CD8-positive, alpha-beta memory T cell (primary cell): ENCODE measurements at regions not wholly inside any gene's neighbourhood (a gene's known extent, or its start where the extent isn't known, plus 50 kb on each side); places are given as distances from the start of the nearest gene placed in this dataset.

Experiments used
- CTCF ChIA-PET: fragments of 350-600 bp; sonication (Branson Sonifier 250); formaldehyde crosslinking; loops from one replicate; lab custom pipeline; 2021; ENCODE audit warnings: antibody characterized with exemption; lab: Charles Lee
- POLR2A ChIA-PET: fragments of 350-600 bp; sonication (Branson Sonifier 250); formaldehyde crosslinking; loops from one replicate; lab custom pipeline; 2021; ENCODE audit warnings: antibody characterized with exemption; lab: Charles Lee
- DNase-seq, 5 donors: peaks; one replicate each; pipeline versions ENCODE4 v3.0.0 to v3.0.0-alpha.2; 2020 to 2022; ENCODE audit warnings: mixed read lengths in 1 of 5
- H3K27ac ChIP-seq: one replicate; pipeline ENCODE4 v1.7.0; 2013; ENCODE audit warnings: low read depth, mild to moderate bottlenecking, low read length, moderate library complexity
- H3K27me3 ChIP-seq: 2 replicates; pipeline ENCODE4 v1.7.0; 2013; ENCODE audit warnings: low read length, mild to moderate bottlenecking; ENCODE audit not compliant: insufficient read depth, poor library complexity, severe bottlenecking
- H3K36me3 ChIP-seq: 2 replicates; pipeline ENCODE4 v1.7.0; 2013; ENCODE audit warnings: mild to moderate bottlenecking, low read length, moderate library complexity; ENCODE audit not compliant: insufficient read depth
- H3K4me1 ChIP-seq: 2 replicates; pipeline ENCODE4 v1.7.0; 2013; ENCODE audit warnings: mild to moderate bottlenecking, low read length, moderate library complexity; ENCODE audit not compliant: insufficient read depth
- H3K4me3 ChIP-seq: 2 replicates; pipeline ENCODE4 v1.7.0; 2013; ENCODE audit warnings: mild to moderate bottlenecking, low read length
- H3K9me3 ChIP-seq: 2 replicates; pipeline ENCODE4 v1.7.0; 2013; ENCODE audit warnings: mild to moderate bottlenecking, low read length
- H3K27ac Mint-ChIP-seq, 8 donors: one replicate each; pipeline ENCODE4 v1.8.0; 2020 to 2021; ENCODE audit warnings: mixed read lengths in 8 of 8, mild to moderate bottlenecking in 6 of 8, inconsistent platforms in 3 of 8, moderate library complexity in 3 of 8
- H3K27me3 Mint-ChIP-seq, 2 donors: one replicate each; pipeline ENCODE4 v1.8.0; 2020 to 2021; ENCODE audit warnings: mixed read lengths in 2 of 2, mild to moderate bottlenecking in 1 of 2, moderate library complexity in 1 of 2
- H3K36me3 Mint-ChIP-seq, 3 donors: one replicate each; pipeline ENCODE4 v1.8.0; 2020 to 2021; ENCODE audit warnings: mixed read lengths in 3 of 3, inconsistent platforms in 1 of 3, mild to moderate bottlenecking in 1 of 3
- H3K4me1 Mint-ChIP-seq, 3 donors: one replicate each; pipeline ENCODE4 v1.8.0; 2020 to 2021; ENCODE audit warnings: mixed read lengths in 3 of 3, inconsistent platforms in 1 of 3, mild to moderate bottlenecking in 1 of 3
- H3K4me3 Mint-ChIP-seq, 7 donors: one replicate each; pipeline ENCODE4 v1.8.0; 2020 to 2021; ENCODE audit warnings: mixed read lengths in 7 of 7, mild to moderate bottlenecking in 6 of 7, moderate library complexity in 4 of 7, inconsistent platforms in 2 of 7
- H3K9me3 Mint-ChIP-seq, 5 donors: one replicate each; pipeline ENCODE4 v1.8.0; 2020 to 2022; ENCODE audit warnings: mixed read lengths in 5 of 5, mild to moderate bottlenecking in 3 of 5, moderate library complexity in 2 of 5, inconsistent platforms in 1 of 5

DNA sequence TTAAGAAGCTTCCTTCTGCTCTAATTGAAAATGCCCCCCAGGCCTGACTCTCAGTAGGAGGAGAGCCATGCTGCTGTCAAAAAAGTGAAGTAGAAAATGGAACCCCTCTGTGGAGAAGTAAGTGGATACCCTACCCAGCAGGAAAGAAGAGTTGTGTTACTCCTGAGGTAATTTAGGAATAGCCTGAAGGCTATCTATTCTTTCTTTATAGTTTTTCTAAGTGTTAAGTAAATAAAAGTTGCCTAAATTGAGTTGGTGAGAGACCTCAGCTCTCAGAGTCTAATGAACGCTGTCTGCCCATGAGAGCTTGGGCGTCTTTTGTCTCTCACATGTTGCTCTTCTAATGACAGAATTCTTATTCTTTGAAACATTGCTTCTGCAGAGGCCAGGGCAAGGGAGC lies 116.2 kb downstream of the NSUN3 start:
- H3K27ac ChIP-seq, result no peak overlapping the region
- H3K36me3 ChIP-seq, result no peaks in the 10 kb centered on the region
- H3K9me3 Mint-ChIP-seq, result no peaks in the 10 kb centered on the region
- H3K4me1 ChIP-seq, result no peaks in the 10 kb centered on the region
- H3K9me3 ChIP-seq, result no peaks in the 10 kb centered on the region
- H3K27ac Mint-ChIP-seq, result no peak overlapping the region
- H3K4me3 ChIP-seq, result no peak overlapping the region
- no peaks in the 10 kb centered on the region for H3K27me3 ChIP-seq
- ChIA-PET CTCF (no interaction called here), POLR2A (no interaction called here)
- no peak for DNase-seq
- H3K4me3 Mint-ChIP-seq, result no peak overlapping the region
- H3K4me1 Mint-ChIP-seq, result peaks cover 0 to 6% (median 0%) of the 10 kb centered on the region in 3 donors
- peaks cover 2 to 7% of the 10 kb centered on the region in 2 donors for H3K27me3 Mint-ChIP-seq
- H3K36me3 Mint-ChIP-seq, result no peaks in the 10 kb centered on the region

DNA sequence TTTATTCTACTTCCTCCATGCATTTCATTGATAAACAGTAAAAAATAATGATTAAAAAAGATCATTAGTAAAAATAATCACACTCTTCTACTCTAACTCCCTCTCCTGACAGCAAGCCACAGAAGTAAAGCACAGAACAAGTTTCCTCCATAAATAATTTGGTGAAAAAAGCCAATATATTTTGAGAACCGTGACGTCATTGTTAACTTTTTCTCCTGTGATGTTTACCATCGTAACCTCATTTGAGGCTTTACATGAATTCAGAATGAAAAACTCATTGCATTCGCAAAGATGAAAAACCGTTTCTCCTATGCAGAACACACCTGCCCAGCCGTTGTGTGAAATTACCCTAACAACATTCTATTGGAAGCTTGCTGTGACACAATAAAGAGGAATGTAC lies 120.7 kb downstream of the NSUN3 start:
- Mint-ChIP-seq H3K27me3 (peaks cover 2 to 3% of the 10 kb centered on the region in 2 donors), H3K4me3 (no peak overlapping the region), H3K4me1 (no peaks in the 10 kb centered on the region), H3K9me3 (peaks cover 0 to 4% (median 0%) of the 10 kb centered on the region in 5 donors), H3K27ac (no peak overlapping the region), H3K36me3 (no peaks in the 10 kb centered on the region)
- CTCF ChIA-PET, result no interaction called here
- Histone ChIP-seq H3K4me3 (no peak overlapping the region), H3K36me3 (no peaks in the 10 kb centered on the region), H3K27me3 (no peaks in the 10 kb centered on the region), H3K4me1 (no peaks in the 10 kb centered on the region), H3K27ac (no peak overlapping the region), H3K9me3 (no peaks in the 10 kb centered on the region)
- POLR2A ChIA-PET, result no interaction called here
- no peak for DNase-seq

DNA sequence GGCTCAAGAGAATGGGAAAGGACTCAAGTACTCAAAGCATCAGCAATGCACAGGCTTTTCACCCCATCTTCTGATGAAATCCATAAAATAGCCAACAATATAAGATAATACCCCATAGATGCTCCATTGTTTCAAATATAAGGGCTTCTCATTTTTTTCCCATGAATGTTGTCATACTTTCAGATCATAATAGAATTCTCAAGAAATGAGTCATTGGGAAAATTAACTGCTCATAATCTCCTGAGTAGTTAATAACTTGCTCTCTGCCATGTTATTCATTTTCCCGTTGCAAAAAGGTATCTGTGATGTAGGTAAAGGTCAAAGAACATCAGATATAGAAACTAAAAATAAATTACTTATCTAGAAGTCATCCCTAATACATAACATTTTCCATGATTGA lies 121.9 kb downstream of the NSUN3 start:
- Histone ChIP-seq H3K36me3 (no peaks in the 10 kb centered on the region), H3K9me3 (no peaks in the 10 kb centered on the region), H3K27me3 (no peaks in the 10 kb centered on the region), H3K4me1 (no peaks in the 10 kb centered on the region), H3K4me3 (no peak overlapping the region), H3K27ac (no peak overlapping the region)
- Mint-ChIP-seq H3K9me3 (peaks cover 0 to 5% (median 0%) of the 10 kb centered on the region in 5 donors), H3K27me3 (peaks cover 0 to 2% of the 10 kb centered on the region in 2 donors), H3K4me3 (no peak overlapping the region), H3K27ac (no peak overlapping the region), H3K36me3 (no peaks in the 10 kb centered on the region), H3K4me1 (no peaks in the 10 kb centered on the region)
- POLR2A ChIA-PET, result no interaction called here
- DNase-seq, result no peak
- CTCF ChIA-PET, result no interaction called here

DNA sequence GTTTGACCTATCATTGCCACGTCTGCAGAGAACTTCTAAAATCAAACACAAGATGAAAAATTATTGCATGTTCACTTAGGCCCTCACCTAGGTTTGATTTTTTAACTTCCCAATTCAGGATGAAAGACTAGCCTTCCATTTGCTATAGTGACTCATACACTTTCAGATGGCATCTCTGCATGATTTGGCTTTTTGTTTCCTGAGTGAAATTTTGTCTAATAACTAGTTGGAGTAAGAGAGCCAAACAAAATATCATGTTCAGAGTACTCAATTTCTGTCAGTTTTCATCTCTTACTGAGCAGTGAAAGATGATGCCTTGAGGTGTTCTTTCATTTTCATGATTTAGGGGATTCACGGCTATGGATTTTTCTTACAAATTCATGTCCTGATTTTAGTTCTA lies 122.9 kb downstream of the NSUN3 start:
- Mint-ChIP-seq H3K4me1 (no peaks in the 10 kb centered on the region), H3K36me3 (no peaks in the 10 kb centered on the region), H3K4me3 (no peak overlapping the region), H3K27ac (no peak overlapping the region), H3K27me3 (peaks cover 0 to 4% of the 10 kb centered on the region in 2 donors), H3K9me3 (peaks cover 0 to 5% (median 0%) of the 10 kb centered on the region in 5 donors)
- no peaks in the 10 kb centered on the region for H3K27me3 ChIP-seq
- no peak overlapping the region for H3K4me3 ChIP-seq
- CTCF ChIA-PET, result no interaction called here
- no peaks in the 10 kb centered on the region for H3K9me3 ChIP-seq
- no peak overlapping the region for H3K27ac ChIP-seq
- H3K4me1 ChIP-seq, result no peaks in the 10 kb centered on the region
- no peaks in the 10 kb centered on the region for H3K36me3 ChIP-seq
- no peak for DNase-seq
- POLR2A ChIA-PET, result no interaction called here

DNA sequence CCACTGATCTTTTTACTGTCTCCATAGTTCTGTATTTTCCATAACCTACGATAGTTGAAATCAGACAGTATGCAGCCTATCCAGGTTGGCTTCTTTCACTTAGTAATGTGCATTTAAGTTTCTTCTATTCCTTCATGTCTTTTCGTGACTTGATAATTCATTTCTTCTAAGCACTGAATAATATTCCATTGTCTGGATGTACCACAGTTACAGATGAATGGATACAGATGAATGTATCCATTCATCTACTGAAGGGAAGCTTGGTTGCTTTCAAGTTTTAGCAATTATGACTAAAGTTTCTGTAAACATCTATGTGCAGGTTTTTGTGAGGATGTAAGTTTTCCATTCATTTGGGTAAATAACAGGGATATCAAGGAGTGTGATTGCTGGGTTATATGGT lies 124.8 kb downstream of the NSUN3 start:
- POLR2A ChIA-PET, result no interaction called here
- Histone ChIP-seq H3K27me3 (no peaks in the 10 kb centered on the region), H3K27ac (no peak overlapping the region), H3K4me3 (no peak overlapping the region), H3K4me1 (no peaks in the 10 kb centered on the region), H3K36me3 (no peaks in the 10 kb centered on the region), H3K9me3 (no peaks in the 10 kb centered on the region)
- Mint-ChIP-seq H3K27me3 (peaks cover 0 to 6% of the 10 kb centered on the region in 2 donors), H3K27ac (no peak overlapping the region), H3K4me3 (no peak overlapping the region), H3K36me3 (no peaks in the 10 kb centered on the region), H3K9me3 (peaks cover 0 to 7% (median 0%) of the 10 kb centered on the region in 5 donors), H3K4me1 (no peaks in the 10 kb centered on the region)
- CTCF ChIA-PET, result no interaction called here
- no peak for DNase-seq

DNA sequence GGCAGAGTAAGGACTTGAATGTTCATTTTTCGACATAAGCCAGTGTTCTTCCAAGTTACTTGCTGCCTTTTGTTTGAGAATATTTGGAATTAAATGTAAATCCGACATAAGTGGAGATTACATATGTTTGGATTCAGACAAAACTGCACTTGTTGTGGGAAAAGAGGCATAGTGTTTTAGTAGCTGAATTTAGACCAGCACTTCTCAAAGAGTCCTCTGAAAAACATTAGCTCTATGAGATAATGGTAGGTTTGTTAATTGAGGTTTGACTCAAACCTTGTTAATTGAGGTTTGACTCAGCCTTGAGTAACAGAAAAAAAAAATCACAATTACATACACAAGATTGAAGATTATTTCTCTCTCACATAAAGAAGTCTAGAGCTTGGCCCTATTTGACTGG lies 132.5 kb downstream of the NSUN3 start:
- no peak overlapping the region for H3K27ac Mint-ChIP-seq
- H3K36me3 ChIP-seq, result no peaks in the 10 kb centered on the region
- H3K4me3 ChIP-seq, result no peak overlapping the region
- no peaks in the 10 kb centered on the region for H3K4me1 Mint-ChIP-seq
- no peak for DNase-seq
- ChIA-PET CTCF (no interaction called here), POLR2A (no interaction called here)
- H3K4me3 Mint-ChIP-seq, result no peak overlapping the region
- H3K9me3 Mint-ChIP-seq, result peaks cover 0 to 11% (median 1%) of the 10 kb centered on the region in 5 donors
- H3K27ac ChIP-seq, result no peak overlapping the region
- H3K36me3 Mint-ChIP-seq, result no peaks in the 10 kb centered on the region
- peaks cover 4% of the 10 kb centered on the region in 2 donors for H3K27me3 Mint-ChIP-seq
- no peaks in the 10 kb centered on the region for H3K9me3 ChIP-seq
- no peaks in the 10 kb centered on the region for H3K27me3 ChIP-seq
- no peaks in the 10 kb centered on the region for H3K4me1 ChIP-seq

DNA sequence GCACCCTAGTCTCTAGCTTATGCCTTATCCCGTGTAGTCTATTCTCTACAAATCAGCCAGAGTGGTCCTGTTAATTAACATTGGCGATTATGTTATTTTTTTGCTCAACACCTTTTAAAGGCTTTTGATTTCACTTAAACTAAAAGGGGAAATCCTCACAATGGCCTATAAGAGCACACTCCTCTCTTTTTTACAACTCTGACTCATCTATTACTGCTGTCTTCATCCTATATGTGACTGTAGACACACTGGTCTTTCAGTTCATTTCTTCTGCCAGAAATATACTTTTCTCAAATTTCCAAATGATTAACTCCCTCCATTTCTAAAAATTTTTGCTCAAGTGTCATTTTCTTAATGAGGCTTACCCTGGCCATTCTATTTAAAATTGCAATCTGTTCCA lies 143.4 kb downstream of the NSUN3 start:
- Histone ChIP-seq H3K36me3 (no peaks in the 10 kb centered on the region), H3K4me3 (no peak overlapping the region), H3K27ac (no peak overlapping the region), H3K27me3 (no peaks in the 10 kb centered on the region), H3K9me3 (no peaks in the 10 kb centered on the region), H3K4me1 (no peaks in the 10 kb centered on the region)
- ChIA-PET POLR2A (no interaction called here), CTCF (no interaction called here)
- Mint-ChIP-seq H3K4me3 (no peak overlapping the region), H3K27ac (no peak overlapping the region), H3K4me1 (no peaks in the 10 kb centered on the region), H3K9me3 (peaks cover 0 to 1% (median 0%) of the 10 kb centered on the region in 5 donors), H3K36me3 (no peaks in the 10 kb centered on the region), H3K27me3 (peaks cover 0 to 14% of the 10 kb centered on the region in 2 donors)
- DNase-seq, result no peak

DNA sequence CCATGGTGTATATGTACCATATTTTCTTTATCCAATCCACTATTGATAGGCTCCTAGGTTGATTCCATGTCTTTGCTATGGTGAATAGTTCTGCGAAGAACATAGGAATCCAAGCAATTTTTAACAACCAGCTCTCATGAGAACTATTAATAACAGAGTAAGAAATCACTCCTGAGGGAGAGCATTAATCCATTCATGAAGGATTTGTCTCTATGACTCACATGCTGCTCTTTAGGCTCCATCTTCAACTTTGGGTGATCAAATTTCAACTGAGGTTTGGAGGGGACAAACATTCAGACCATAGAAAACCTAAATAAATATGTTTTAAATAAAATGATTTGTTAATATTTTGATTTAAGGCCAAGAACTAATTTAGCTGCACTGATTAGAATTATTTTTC lies 147.4 kb downstream of the NSUN3 start:
- Mint-ChIP-seq H3K36me3 (no peaks in the 10 kb centered on the region), H3K4me3 (no peak overlapping the region), H3K9me3 (peaks cover 0 to 3% (median 0%) of the 10 kb centered on the region in 5 donors), H3K4me1 (no peaks in the 10 kb centered on the region), H3K27me3 (no peaks in the 10 kb centered on the region), H3K27ac (no peak overlapping the region)
- Histone ChIP-seq H3K4me3 (no peak overlapping the region), H3K36me3 (no peaks in the 10 kb centered on the region), H3K9me3 (no peaks in the 10 kb centered on the region), H3K27ac (no peak overlapping the region), H3K4me1 (no peaks in the 10 kb centered on the region), H3K27me3 (no peaks in the 10 kb centered on the region)
- POLR2A ChIA-PET, result no interaction called here
- CTCF ChIA-PET, result no interaction called here
- no peak for DNase-seq

DNA sequence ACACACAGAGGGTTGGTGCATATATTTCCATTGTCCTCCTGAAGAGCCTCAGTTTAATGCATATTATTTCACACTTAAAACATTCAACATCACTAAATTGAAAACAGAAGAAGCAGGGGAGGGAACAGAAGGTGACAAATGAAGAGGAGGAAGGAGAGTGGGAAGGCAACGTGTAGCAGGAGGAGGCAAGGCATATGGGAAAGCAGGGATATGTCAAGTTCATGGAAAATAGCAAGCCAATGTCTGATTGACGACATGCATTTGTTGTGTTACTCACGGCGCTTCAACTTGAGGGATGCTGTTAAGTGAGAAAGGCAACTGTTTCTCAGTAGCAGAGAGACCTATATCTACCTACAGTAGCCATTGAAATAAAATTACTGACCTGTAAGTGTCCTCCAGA lies 154.5 kb downstream of the NSUN3 start:
- DNase-seq, result no peak
- POLR2A ChIA-PET, result no interaction called here

More for the DNA sequence above, 154.5 kb downstream of the NSUN3 start:
- H3K27me3 Mint-ChIP-seq, result no peaks in the 10 kb centered on the region
- H3K27ac ChIP-seq, result no peak overlapping the region
- H3K4me1 ChIP-seq, result no peaks in the 10 kb centered on the region
- no peak overlapping the region for H3K4me3 Mint-ChIP-seq
- H3K9me3 ChIP-seq, result no peaks in the 10 kb centered on the region
- no peaks in the 10 kb centered on the region for H3K4me1 Mint-ChIP-seq
- H3K9me3 Mint-ChIP-seq, result peaks cover 0 to 9% (median 0%) of the 10 kb centered on the region in 5 donors
- H3K36me3 ChIP-seq, result no peaks in the 10 kb centered on the region
- H3K36me3 Mint-ChIP-seq, result no peaks in the 10 kb centered on the region
- no peak overlapping the region for H3K4me3 ChIP-seq
- H3K27ac Mint-ChIP-seq, result no peak overlapping the region
- H3K27me3 ChIP-seq, result no peaks in the 10 kb centered on the region
- CTCF ChIA-PET, result no interaction called here
